ENCODE measurements at regions not wholly inside any gene's neighbourhood (a gene's known extent, or its start where the extent isn't known, plus 50 kb on each side); places are given as distances from the start of the nearest gene placed in this dataset.
"Not testable (repeated sequence)": the region's sequence is repeated elsewhere in the genome, so short reads cannot be mapped to it uniquely, and the experiment has no call there.

- Histone ChIP-seq H3K9me3 (replicated peaks in 1 of 11) (no peaks in the 10 kb centered on the region), H3K4me3 (no peak overlapping the region), H3K36me3 (no peaks in the 10 kb centered on the region)
These were observed 112.5 kb upstream of the EMB start for GRCh38 chr5:50553560-50553984.

GRCh38 chr5:50558640-50559039 is 107.8 kb upstream of the PARP8 start:
- not testable (repeated sequence) for H3K9ac ChIP-seq; H3K4me2 ChIP-seq; H3K36me3 ChIP-seq; H3K27ac ChIP-seq; H3K4me3 ChIP-seq; H3K9me3 ChIP-seq (replicated peaks in 1 of 11); H3K27me3 ChIP-seq; H4K20me1 ChIP-seq; H3K4me1 ChIP-seq

More at GRCh38 chr5:50553560-50553984, 112.5 kb upstream of the EMB start:
- H3K9ac ChIP-seq: no peak overlapping the region
- H3K4me1 ChIP-seq: peaks cover 0 to 6% (median 3%) of the 10 kb centered on the region in 10 experiments; a peak in 6 of 20 replicates
- H4K20me1 ChIP-seq: no peaks in the 10 kb centered on the region
- TF ChIP-seq Cebpa-rat (IDR thresholded peaks at IDR 0.05): no peak
- peak overlapping the region in 5 of 11 experiments; percentile 2 to 29 (median 18); a peak in 5 of 22 replicates for H3K4me2 ChIP-seq
- no peak overlapping the region for H3K27ac ChIP-seq
- no peaks in the 10 kb centered on the region for H3K27me3 ChIP-seq

- no peak for TF ChIP-seq Cebpa-rat (IDR thresholded peaks at IDR 0.05)
- no peaks in the 10 kb centered on the region for H4K20me1 ChIP-seq
- H3K4me1 ChIP-seq: no peaks in the 10 kb centered on the region
- no peak overlapping the region for H3K27ac ChIP-seq
- H3K36me3 ChIP-seq: no peaks in the 10 kb centered on the region
- H3K9me3 ChIP-seq (replicated peaks in 1 of 11): no peaks in the 10 kb centered on the region
- no peak overlapping the region for H3K9ac ChIP-seq
- no peak overlapping the region for H3K4me3 ChIP-seq
- H3K27me3 ChIP-seq: no peaks in the 10 kb centered on the region
- no peak overlapping the region for H3K4me2 ChIP-seq
These were observed 106.5 kb upstream of the PARP8 start for GRCh38 chr5:50559955-50560354.

GRCh38 chr5:50562694-50563093 is 103.7 kb upstream of the PARP8 start:
- H3K36me3 ChIP-seq: no peaks in the 10 kb centered on the region
- no peak overlapping the region for H3K27ac ChIP-seq
- H3K27me3 ChIP-seq: no peaks in the 10 kb centered on the region
- H3K4me3 ChIP-seq: no peak overlapping the region
- H3K9me3 ChIP-seq (replicated peaks in 1 of 11): peaks cover 0 to 6% (median 0%) of the 10 kb centered on the region in 11 experiments; a peak in 5 of 22 replicates
- H3K4me2 ChIP-seq: no peak overlapping the region
- no peaks in the 10 kb centered on the region for H4K20me1 ChIP-seq
- H3K9ac ChIP-seq: no peak overlapping the region
- no peaks in the 10 kb centered on the region for H3K4me1 ChIP-seq
- no peak for TF ChIP-seq Cebpa-rat (IDR thresholded peaks at IDR 0.05)

DNA sequence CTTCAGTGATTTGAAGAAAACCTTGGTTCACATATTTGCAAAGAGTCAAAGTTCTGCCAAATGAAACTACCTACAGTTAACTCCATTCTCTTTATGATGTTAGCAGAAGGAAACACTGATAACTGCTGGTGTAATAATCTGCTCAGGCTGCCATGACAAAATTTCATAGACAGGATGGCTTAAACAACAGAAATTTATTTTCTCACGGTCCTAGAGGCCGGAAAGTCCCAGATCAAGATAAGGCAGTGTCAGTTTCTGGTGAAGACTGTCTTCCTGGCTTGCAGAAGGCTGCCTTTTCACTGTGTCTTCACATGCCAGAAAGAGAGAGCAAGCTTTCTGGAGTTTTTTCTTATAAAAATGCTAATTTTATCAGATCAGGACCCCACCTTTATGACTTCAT is 102.4 kb upstream of the PARP8 start:
- Histone ChIP-seq H3K4me3 (no peak overlapping the region), H3K4me1 (no peaks in the 10 kb centered on the region), H3K4me2 (no peak overlapping the region), H3K9ac (no peak overlapping the region), H3K9me3 (replicated peaks in 1 of 11) (peaks cover 0 to 19% (median 9%) of the 10 kb centered on the region in 11 experiments; a peak in 16 of 22 replicates), H3K27ac (no peak overlapping the region), H3K27me3 (no peaks in the 10 kb centered on the region), H3K36me3 (no peaks in the 10 kb centered on the region), H4K20me1 (no peaks in the 10 kb centered on the region)
- TF ChIP-seq Cebpa-rat (IDR thresholded peaks at IDR 0.05): no peak

- no peak overlapping the region for H3K4me2 ChIP-seq
These were observed 101.9 kb upstream of the PARP8 start for GRCh38 chr5:50564558-50564957.

DNA sequence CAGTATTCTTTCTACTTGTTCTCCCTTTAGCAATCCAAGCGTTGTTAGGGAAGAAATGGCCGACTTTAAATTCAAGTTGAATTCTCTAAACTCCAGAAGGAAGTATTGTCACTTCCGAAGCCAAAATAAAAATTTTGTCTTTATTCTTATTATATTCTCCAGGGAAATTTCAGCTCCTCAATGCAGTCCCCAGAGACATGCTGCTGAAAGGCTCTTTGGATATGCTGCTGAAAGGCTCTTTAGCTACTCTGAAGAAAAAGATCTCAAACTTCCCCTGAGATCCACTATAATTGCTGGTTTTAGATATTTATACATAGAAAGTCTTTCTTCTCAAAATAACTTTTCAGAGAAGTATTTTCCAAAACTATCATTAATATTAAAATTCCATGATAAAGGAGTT is 92.3 kb upstream of the PARP8 start:
- Histone ChIP-seq H3K36me3 (no peaks in the 10 kb centered on the region), H3K4me3 (no peak overlapping the region; a peak in 3 of 20 replicates), H3K27me3 (no peaks in the 10 kb centered on the region), H3K9ac (peak overlapping the region in 3 of 11 experiments; percentile 12 to 41 (median 23); a peak in 2 of 22 replicates), H3K9me3 (replicated peaks in 1 of 11) (peaks cover 0 to 14% (median 0%) of the 10 kb centered on the region in 11 experiments; a peak in 5 of 22 replicates), H3K4me1 (peaks cover 10 to 33% (median 24%) of the 10 kb centered on the region in 10 experiments; a peak in 18 of 20 replicates), H3K4me2 (peak overlapping the region; percentile 28 to 90 (median 63); a peak in 20 of 22 replicates), H3K27ac (peak overlapping the region in 7 of 11 experiments; percentile 19 to 48 (median 35); a peak in 7 of 22 replicates), H4K20me1 (no peaks in the 10 kb centered on the region)
- no peak for TF ChIP-seq Cebpa-rat (IDR thresholded peaks at IDR 0.05)

More at GRCh38 chr5:50564558-50564957, 101.9 kb upstream of the PARP8 start:
- Histone ChIP-seq H3K4me1 (no peaks in the 10 kb centered on the region), H3K9me3 (replicated peaks in 1 of 11) (peaks cover 0 to 20% (median 9%) of the 10 kb centered on the region in 11 experiments; a peak in 16 of 22 replicates), H3K4me3 (no peak overlapping the region), H3K36me3 (no peaks in the 10 kb centered on the region), H4K20me1 (no peaks in the 10 kb centered on the region), H3K27me3 (no peaks in the 10 kb centered on the region), H3K27ac (no peak overlapping the region), H3K9ac (no peak overlapping the region)
- TF ChIP-seq Cebpa-rat (IDR thresholded peaks at IDR 0.05): no peak

- Histone ChIP-seq H3K4me1 (peaks cover 10 to 33% (median 24%) of the 10 kb centered on the region in 10 experiments; a peak in 18 of 20 replicates), H3K36me3 (no peaks in the 10 kb centered on the region), H3K4me2 (peak overlapping the region in 6 of 11 experiments; percentile 16 to 45 (median 29); a peak in 8 of 22 replicates)
These were observed 90.7 kb upstream of the PARP8 start for GRCh38 chr5:50575740-50576139.

DNA sequence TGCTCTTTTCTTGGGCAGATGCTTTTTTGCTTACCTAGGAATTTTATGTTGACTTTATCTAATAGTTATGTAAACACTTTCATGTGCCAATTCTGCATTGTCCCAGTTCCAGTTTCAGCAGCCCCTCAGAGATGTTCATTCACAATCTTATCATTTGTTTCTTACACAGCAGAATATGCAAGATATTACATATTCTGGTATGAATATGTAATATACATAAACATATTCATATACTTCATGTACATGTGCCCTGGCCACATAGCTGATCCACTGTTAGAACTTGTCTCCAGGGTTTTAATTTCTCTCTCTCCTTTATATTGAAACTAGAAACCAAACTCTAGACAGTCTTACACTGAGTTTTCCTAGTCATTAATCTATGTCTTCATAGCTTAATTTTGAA is 90.2 kb upstream of the PARP8 start:
- no peaks in the 10 kb centered on the region for H3K36me3 ChIP-seq
- no peak overlapping the region for H3K9ac ChIP-seq
- H4K20me1 ChIP-seq: no peaks in the 10 kb centered on the region
- H3K9me3 ChIP-seq (replicated peaks in 1 of 11): peaks cover 0 to 4% (median 0%) of the 10 kb centered on the region in 11 experiments; a peak in 2 of 22 replicates
- no peak for TF ChIP-seq Cebpa-rat (IDR thresholded peaks at IDR 0.05)
- peak overlapping the region in 4 of 11 experiments; percentile 16 to 45 (median 34); a peak in 8 of 22 replicates for H3K4me2 ChIP-seq
- peaks cover 10 to 33% (median 24%) of the 10 kb centered on the region in 10 experiments; a peak in 18 of 20 replicates for H3K4me1 ChIP-seq
- no peaks in the 10 kb centered on the region for H3K27me3 ChIP-seq
- no peak overlapping the region for H3K27ac ChIP-seq
- no peak overlapping the region for H3K4me3 ChIP-seq

More at GRCh38 chr5:50575740-50576139, 90.7 kb upstream of the PARP8 start:
- Histone ChIP-seq H3K27me3 (no peaks in the 10 kb centered on the region), H3K27ac (no peak overlapping the region), H4K20me1 (no peaks in the 10 kb centered on the region), H3K9me3 (replicated peaks in 1 of 11) (peaks cover 0 to 4% (median 0%) of the 10 kb centered on the region in 11 experiments; a peak in 4 of 22 replicates), H3K4me3 (no peak overlapping the region), H3K9ac (no peak overlapping the region)
- no peak for TF ChIP-seq Cebpa-rat (IDR thresholded peaks at IDR 0.05)
